GM19324 (cell line): ENCODE measurements at regions not wholly inside any gene's neighbourhood (a gene's known extent, or its start where the extent isn't known, plus 50 kb on each side); places are given as distances from the start of the nearest gene placed in this dataset.
"Not testable (repeated sequence)": the region's sequence is repeated elsewhere in the genome, so short reads cannot be mapped to it uniquely, and the experiment has no call there.

ENCODE experiments used
- ATAC-seq: cut with Tn5 transposase; IDR thresholded peaks from one replicate; pipeline ENCODE4 v1.9.1; 2021; ENCODE audit warnings: mild to moderate bottlenecking, moderate library complexity; ENCODE audit not compliant: unreplicated experiment, low FRiP score

DNA sequence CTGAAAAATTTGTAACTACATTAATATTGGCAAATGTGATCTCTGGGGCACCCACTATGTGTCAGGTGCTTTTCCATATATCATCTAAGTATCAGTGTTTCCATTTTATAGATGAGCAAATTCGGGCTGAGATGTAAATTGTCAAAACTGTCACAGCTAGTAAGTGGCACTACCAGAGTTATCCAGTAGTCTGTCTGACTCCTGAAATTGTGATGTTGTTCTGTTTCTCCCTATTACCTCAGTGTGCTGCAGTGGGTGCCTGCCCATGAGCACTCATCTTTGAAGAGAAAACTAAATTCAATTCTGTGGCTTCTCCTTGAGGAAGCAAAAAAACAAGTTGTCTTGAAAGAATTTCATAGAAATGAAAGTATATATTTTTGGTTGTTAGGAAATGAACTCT is 467.4 kb upstream of the FANCL start:
- ATAC-seq = no peak

DNA sequence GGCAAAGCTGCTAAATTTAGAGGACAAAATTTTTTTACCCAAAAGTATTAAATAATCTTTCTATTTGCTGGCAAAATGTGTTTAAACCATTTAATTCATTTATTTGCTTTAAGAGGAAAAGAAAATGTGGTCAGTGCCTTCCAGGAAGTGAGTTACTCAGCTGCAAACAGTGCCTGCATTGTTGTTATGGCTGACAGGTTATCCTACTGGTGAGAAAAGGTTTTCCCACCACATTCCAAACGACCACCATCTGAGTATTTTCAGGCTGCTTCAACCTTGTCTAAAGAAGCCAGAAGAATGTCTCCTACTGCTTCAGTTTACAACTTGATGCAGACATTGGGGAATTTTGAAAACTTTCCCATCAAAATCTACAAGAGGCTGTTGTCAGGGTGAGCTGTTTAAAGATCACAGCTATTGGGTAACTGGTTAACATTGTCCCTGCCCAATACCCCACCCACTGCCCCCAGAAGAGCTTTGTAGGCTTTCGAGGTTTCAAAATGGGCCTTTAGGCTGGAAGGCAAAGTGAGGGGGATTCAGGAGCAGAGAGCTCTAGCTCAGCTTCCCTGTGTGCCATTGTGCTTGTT is 461.3 kb upstream of the FANCL start:
- ATAC-seq = no peak

DNA sequence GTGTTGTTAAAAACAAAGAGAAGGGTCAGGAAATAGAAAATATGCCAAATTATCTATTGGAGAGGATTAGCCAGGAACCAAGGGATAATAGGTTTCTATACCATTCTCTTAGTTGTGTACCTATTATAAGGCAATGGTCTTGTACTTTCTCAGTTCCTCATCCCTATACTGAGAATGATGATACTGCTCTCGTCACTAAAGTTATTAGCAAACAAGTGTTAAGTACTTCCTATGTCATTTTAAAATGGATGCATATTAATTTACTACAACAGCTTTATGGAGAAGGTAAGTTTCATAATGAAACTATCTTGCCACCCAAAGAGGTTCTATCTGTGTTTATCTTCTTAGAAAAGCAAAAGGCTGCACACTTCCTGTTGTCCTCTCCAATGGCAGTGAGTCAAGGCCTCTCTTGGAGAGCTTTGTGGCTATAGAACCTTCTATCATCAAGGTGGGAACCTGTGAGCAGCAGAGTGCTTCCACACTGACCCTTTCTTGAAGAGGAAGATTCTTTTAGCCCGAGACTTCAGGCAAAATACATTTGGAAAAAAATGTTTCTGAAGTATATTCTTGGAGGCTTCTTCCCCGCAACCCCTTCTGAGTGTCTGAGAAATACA is 460.7 kb upstream of the FANCL start:
- ATAC-seq = no peak

DNA sequence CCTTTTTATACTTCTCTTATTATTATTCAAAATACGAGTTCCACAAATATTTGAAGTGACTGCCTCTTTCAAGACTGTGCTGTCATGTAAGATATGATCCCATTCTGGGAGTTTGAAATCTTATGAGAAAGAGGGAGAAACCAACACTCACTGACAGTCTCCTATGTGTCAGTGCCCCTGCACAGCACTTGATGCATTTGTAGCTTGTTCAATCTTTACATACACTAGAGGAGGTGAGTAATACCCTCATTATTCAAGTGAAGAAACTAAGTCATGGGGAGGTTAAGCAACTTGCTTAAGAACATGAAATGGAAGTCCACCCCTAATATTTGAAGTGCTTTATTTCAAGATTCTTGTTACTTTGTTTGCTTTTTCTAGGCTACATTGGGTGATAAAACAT is 459.5 kb upstream of the FANCL start:
- ATAC-seq = no peak

GRCh38 chr2:58699411-58699810 is 458.3 kb upstream of the FANCL start:
- no peak for ATAC-seq

DNA sequence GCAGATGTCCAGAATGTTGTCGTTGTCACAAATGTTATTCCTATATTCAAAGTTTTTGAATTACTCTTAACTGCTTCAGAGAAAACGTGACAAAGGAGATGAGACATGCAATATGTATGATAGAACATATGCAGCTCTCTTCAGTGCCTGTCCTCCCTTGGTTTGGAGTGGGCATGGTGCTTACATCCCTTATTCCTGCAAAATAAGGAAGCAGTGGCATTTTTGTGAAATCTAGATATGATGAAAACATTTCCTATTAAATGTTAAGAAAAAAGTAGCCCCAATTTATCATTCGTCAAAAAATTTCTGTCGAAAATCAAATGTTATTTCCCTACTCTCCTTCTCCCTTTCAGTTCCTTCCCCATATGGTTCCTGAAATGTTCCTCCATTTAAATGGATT is 457.5 kb upstream of the FANCL start:
- ATAC-seq = no peak

DNA sequence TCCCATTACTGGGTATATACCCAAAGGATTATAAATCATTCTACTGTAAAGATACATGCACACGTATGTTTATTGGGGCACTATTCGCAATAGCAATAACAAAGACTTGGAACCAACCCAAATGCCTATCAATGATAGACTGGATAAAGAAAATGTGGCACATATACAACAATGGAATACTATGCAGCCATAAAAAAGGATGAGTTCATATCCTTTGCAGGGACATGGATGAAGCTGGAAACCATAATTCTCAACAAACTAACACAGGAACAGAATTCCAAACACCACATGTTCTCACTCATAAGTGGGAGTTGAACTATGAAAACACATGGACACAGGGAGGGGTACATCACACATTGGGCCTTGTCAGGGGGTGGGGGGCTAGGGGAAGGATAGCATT is 453.0 kb upstream of the FANCL start:
- ATAC-seq = not testable (repeated sequence)

- not testable (repeated sequence) for ATAC-seq
Observed at GRCh38 chr2:58691041-58691440, 449.9 kb upstream of the FANCL start.

- no peak for ATAC-seq
Observed at GRCh38 chr2:58688813-58689212, 447.7 kb upstream of the FANCL start.

- ATAC-seq = no peak
Observed at GRCh38 chr2:58686776-58687175, 445.7 kb upstream of the FANCL start.

- ATAC-seq = no peak
Observed at GRCh38 chr2:58680755-58681310, 439.7 kb upstream of the FANCL start.

DNA sequence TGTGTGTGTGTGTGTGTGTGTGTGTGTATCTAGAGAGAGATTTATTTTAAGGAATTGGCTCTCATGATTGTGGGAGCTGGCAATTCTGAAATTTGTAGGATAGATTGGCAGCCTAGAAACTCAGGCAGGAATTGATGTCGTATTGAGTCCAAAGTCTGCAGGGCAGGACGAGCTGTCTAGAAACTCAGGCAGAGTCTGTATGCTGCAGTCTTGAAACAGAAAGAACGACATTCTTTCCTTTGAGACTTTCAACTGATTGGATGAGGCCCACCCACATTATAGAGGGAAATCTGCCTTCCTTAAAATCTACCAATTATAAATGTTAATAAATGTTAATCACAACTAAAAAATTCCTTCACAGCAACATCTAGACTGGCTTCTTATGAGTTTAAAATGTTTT is 436.6 kb upstream of the FANCL start:
- ATAC-seq = no peak

DNA sequence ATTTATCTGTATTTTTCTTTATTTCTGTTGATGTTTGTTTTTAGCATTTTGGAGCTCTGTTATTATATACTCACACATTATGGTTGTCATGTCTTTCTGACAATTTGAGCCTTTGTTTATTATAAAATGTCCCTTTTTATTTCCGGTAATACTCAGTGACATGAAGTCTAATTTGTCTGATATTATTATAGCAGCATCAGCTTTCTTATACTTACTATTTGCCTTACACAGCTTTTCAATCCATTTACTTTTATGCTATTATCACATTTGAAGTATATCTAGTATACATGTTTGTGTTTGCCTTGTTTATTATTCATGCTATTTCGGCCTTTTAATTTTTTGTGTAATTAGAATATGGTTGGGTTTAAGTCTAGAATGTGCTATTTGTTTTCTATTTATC is 430.6 kb upstream of the FANCL start:
- ATAC-seq = no peak

GRCh38 chr2:58669998-58670397 is 428.9 kb upstream of the FANCL start:
- ATAC-seq = no peak

DNA sequence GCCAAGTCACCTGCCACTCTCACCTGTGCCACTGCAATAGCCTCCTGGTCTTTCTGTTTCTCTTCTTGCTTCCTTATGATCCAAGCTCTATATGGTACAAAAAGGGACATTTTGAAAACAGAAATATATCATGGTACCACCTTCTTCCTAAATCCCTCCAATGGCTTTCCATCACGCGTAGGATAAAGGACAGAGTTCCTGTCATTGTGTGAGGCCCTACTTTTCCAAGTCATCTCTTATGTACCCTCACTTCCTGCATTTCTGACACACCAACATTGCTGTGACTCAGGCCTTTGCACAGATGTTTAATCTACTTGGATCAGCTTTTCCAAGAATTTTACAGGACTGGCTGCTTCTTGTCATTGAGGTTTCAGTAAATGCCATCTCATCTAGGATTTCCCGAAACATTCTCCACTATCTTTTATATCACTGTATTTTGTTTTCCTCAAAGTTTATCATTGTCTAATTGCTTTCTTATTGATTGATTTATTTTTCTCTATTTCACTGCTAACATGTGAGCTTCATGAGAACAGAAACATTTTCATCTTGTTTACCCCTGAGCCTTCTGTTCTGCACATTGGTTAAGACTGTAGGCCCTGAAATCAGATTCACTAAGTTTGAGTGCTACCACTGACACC is 426.1 kb upstream of the FANCL start:
- no peak for ATAC-seq

DNA sequence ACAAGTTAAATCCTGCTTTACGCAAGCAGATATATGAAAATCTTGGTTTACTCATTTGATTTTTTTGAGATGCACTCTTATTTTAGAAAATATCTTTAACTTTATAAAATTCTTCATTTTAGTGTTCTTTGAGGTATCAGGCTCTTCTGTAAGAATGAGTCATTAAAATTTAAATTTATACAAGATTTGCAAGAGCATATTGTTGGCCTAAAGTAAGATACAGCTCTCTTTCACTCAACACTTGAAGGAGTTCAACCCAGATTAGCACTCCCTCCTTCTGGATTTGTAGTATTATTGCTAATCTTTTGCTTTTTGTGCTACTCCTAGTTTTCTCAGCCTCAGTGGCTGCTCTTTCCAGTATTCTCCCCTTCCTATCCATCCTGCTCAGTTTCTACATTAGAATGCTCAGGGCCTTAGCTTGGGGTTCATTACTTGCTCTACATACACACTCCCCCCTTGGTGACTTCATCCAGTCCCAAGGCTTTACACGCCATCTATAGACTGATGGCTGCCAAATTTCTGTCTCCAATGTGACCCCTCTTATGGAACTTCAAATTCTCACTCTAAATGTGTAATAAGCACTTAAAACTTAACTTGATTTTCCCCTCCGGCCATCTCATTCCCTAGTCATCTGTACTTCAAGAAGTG is 425.3 kb upstream of the FANCL start:
- ATAC-seq = no peak

- no peak for ATAC-seq
Observed at GRCh38 chr2:58665154-58665553, 424.0 kb upstream of the FANCL start.

DNA sequence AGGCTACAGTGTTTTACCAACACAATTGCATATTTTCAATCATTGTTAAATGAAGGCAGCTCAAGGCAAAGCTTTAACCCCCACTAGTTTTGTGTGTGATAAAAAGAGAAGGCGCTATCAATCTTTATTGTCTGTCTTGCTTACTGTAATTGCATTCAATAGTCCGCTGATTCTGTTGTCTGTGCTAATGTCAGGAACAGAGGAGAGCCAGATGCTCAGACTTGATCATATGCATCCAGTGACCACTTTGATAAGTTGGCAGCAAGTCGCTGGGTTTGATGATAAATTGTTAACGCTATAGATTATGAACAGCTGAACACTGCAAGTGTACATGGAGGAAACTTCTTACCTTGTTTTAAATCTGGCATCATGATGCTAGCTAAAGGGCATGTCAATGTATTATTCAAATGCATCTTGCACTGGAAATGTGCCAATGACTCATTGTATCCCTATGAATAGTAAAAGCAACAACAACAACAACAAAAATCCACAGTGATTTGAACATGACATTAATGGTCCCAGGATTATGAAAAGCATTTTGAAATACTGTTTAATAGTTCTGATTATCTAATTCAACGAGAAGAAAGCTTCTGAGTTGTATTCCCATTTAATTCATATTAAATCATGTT is 423.5 kb upstream of the FANCL start:
- no peak for ATAC-seq

DNA sequence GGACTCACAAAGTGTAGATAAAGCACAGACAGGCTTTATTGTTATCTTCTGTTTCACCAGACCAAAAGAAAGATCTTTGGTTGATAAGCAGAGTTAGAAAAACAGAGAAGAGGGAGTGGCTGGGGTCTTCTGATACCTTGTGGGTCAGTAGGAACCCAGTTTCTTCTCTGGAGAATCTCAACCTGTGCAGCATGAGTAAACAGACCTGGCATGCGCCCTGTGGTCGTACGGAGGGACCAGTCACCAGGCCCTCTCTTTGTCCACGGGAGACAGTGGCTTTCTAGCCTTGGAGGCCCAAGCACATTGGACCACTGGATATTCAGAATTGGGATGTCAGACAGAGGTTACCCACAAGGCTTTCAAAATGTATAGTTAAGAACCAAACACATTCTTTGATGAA is 418.9 kb upstream of the FANCL start:
- ATAC-seq = no peak

- ATAC-seq = no peak
Observed at GRCh38 chr2:58655152-58655551, 414.0 kb upstream of the FANCL start.

GRCh38 chr2:58651930-58652329 is 410.8 kb upstream of the FANCL start:
- ATAC-seq = no peak
